Aorta (tissue), 5 donors: ENCODE measurements at regions not wholly inside any gene's neighbourhood (a gene's known extent, or its start where the extent isn't known, plus 50 kb on each side); places are given as distances from the start of the nearest gene placed in this dataset.

ENCODE experiments used
- ATAC-seq: fragments of 200-7000 bp; cut with Tn5 transposase; one replicate; pipeline ENCODE4 v1.9.1; 2022; ENCODE audit warnings: moderate library complexity; ENCODE audit not compliant: low FRiP score
- DNase-seq, 2 donors: peaks; one replicate each; pipeline ENCODE4 v3.0.0-alpha.2; 2020
- H3K27ac ChIP-seq, 2 donors: one replicate each; pipeline ENCODE4 v1.5.1; 2013; ENCODE audit warnings: low read length in 2 of 2, mild to moderate bottlenecking in 2 of 2, moderate library complexity in 2 of 2, control low read depth in 1 of 2, inconsistent platforms in 1 of 2, low read depth in 1 of 2
- H3K27me3 ChIP-seq, 2 donors: one replicate each; pipeline ENCODE4 v1.6.1; 2013; ENCODE audit warnings: control low read depth in 1 of 2, low read length in 1 of 2, mild to moderate bottlenecking in 1 of 2, moderate library complexity in 1 of 2; ENCODE audit not compliant: insufficient read depth in 2 of 2, control insufficient read depth in 1 of 2
- H3K36me3 ChIP-seq, 2 donors: one replicate each; pipeline ENCODE4 v1.6.1; 2013; ENCODE audit warnings: control low read depth in 1 of 2, low read length in 1 of 2, mild to moderate bottlenecking in 1 of 2; ENCODE audit not compliant: insufficient read depth in 2 of 2, control insufficient read depth in 1 of 2
- H3K4me1 ChIP-seq, 2 donors: one replicate each; pipeline ENCODE4 v1.6.1; 2013; ENCODE audit warnings: low read length in 2 of 2, control low read depth in 1 of 2, mild to moderate bottlenecking in 1 of 2, moderate library complexity in 1 of 2; ENCODE audit not compliant: insufficient read depth in 2 of 2, control insufficient read depth in 1 of 2
- H3K4me3 ChIP-seq, 2 donors: one replicate each; pipeline ENCODE4 v1.5.1; 2013; ENCODE audit warnings: low read length in 2 of 2, control low read depth in 1 of 2, mild to moderate bottlenecking in 1 of 2
- H3K9me3 ChIP-seq: one replicate; pipeline ENCODE4 v1.6.1; 2013; ENCODE audit warnings: mild to moderate bottlenecking, low read length; ENCODE audit not compliant: control insufficient read depth
- WGBS, 2 donors: extraction: QIAGEN DNeasy Blood & Tissue Kit; methylation state at CpG; one replicate each; pipeline ENCODE4 v1.1.7; 2013; 5-methylcytosine and 5-hydroxymethylcytosine counted together
- intact Hi-C, 2 donors: fragments of 100-400 bp; cut with DNase I; formaldehyde crosslinking; loops; one replicate each; pipeline versions ENCODE4 v1.14.2 to v1.15.0; 2022
- donor health status: healthy with polysubstance abuse.
- donor health status: Bipolar disorder and iron deficiency.
- donor health status: DM: no; HTN: no; CAD: no.
- donor health status: DM: no; HTN: no; CAD: no.
- donor health status: DM: yes; HTN: yes; CAD: no.

- ATAC-seq, result no peak
- Histone ChIP-seq H3K27ac (no peak overlapping the region), H3K4me1 (no peaks in the 10 kb centered on the region), H3K9me3 (no peaks in the 10 kb centered on the region), H3K36me3 (no peaks in the 10 kb centered on the region), H3K4me3 (no peak overlapping the region), H3K27me3 (no peaks in the 10 kb centered on the region)
- WGBS, 2 donors, result 94 to 95% methylated on average over 1 of the region's 1 CpG
- DNase-seq, result no peak
- intact Hi-C loops, result no loop called here
Observed at GRCh38 chr3:76715426-76715825, 324.5 kb upstream of the ROBO2 start.

GRCh38 chr3:76723366-76723765 lies 316.5 kb upstream of the ROBO2 start:
- H3K4me1 ChIP-seq, result no peaks in the 10 kb centered on the region
- WGBS, 2 donors, result 88 to 95% methylated on average over 2 of the region's 2 CpGs
- ATAC-seq (no peak), DNase-seq (no peak)
- H3K4me3 ChIP-seq, result no peak overlapping the region
- no peak overlapping the region for H3K27ac ChIP-seq
- intact Hi-C loops, result no loop called here
- no peaks in the 10 kb centered on the region for H3K27me3 ChIP-seq
- no peaks in the 10 kb centered on the region for H3K9me3 ChIP-seq
- H3K36me3 ChIP-seq, result no peaks in the 10 kb centered on the region

GRCh38 chr3:76724075-76724474 lies 315.8 kb upstream of the ROBO2 start:
- Histone ChIP-seq H3K27ac (no peak overlapping the region), H3K27me3 (no peaks in the 10 kb centered on the region), H3K4me1 (no peaks in the 10 kb centered on the region), H3K4me3 (no peak overlapping the region), H3K9me3 (no peaks in the 10 kb centered on the region), H3K36me3 (no peaks in the 10 kb centered on the region)
- ATAC-seq (no peak), DNase-seq (no peak)
- intact Hi-C loops, result no loop called here
- WGBS, 2 donors, result 92 to 96% methylated on average over 1 of the region's 1 CpG

- H3K9me3 ChIP-seq, result no peaks in the 10 kb centered on the region
- no peaks in the 10 kb centered on the region for H3K27me3 ChIP-seq
- H3K27ac ChIP-seq, result no peak overlapping the region
- intact Hi-C loops, result no loop called here
- H3K4me1 ChIP-seq, result no peaks in the 10 kb centered on the region
- ATAC-seq, result no peak
- DNase-seq, result no peak
- no peaks in the 10 kb centered on the region for H3K36me3 ChIP-seq
- 44 to 46% methylated on average over 4 of the region's 4 CpGs for WGBS, 2 donors
- no peak overlapping the region for H3K4me3 ChIP-seq
Observed at GRCh38 chr3:76724706-76725105, 315.2 kb upstream of the ROBO2 start.

GRCh38 chr3:76726034-76726433 lies 313.9 kb upstream of the ROBO2 start:
- Histone ChIP-seq H3K9me3 (no peaks in the 10 kb centered on the region), H3K4me3 (no peak overlapping the region), H3K27ac (no peak overlapping the region), H3K36me3 (no peaks in the 10 kb centered on the region), H3K27me3 (no peaks in the 10 kb centered on the region), H3K4me1 (no peaks in the 10 kb centered on the region)
- ATAC-seq (no peak), DNase-seq (no peak)
- intact Hi-C loops, result no loop called here
- 94 to 97% methylated on average over 5 of the region's 5 CpGs for WGBS, 2 donors

- no peak for ATAC-seq
- DNase-seq, result no peak
- Histone ChIP-seq H3K36me3 (no peaks in the 10 kb centered on the region), H3K9me3 (no peaks in the 10 kb centered on the region), H3K27ac (no peak overlapping the region), H3K4me3 (no peak overlapping the region), H3K27me3 (no peaks in the 10 kb centered on the region), H3K4me1 (no peaks in the 10 kb centered on the region)
- intact Hi-C loops, result no loop called here
- WGBS, 2 donors, result 72 to 81% methylated on average over 4 of the region's 4 CpGs
Observed at GRCh38 chr3:76728426-76728825, 311.5 kb upstream of the ROBO2 start.

GRCh38 chr3:76731471-76731870 lies 308.4 kb upstream of the ROBO2 start:
- ATAC-seq (no peak), DNase-seq (no peak)
- Histone ChIP-seq H3K9me3 (no peaks in the 10 kb centered on the region), H3K27me3 (no peaks in the 10 kb centered on the region), H3K4me1 (no peaks in the 10 kb centered on the region), H3K36me3 (no peaks in the 10 kb centered on the region), H3K4me3 (no peak overlapping the region), H3K27ac (no peak overlapping the region)
- intact Hi-C loops, result no loop called here
- 88 to 92% methylated on average over 1 of the region's 1 CpG for WGBS, 2 donors

- ATAC-seq (no peak), DNase-seq (no peak)
- no peaks in the 10 kb centered on the region for H3K9me3 ChIP-seq
- 94 to 95% methylated on average over 1 of the region's 1 CpG for WGBS, 2 donors
- intact Hi-C loops, result no loop called here
- no peaks in the 10 kb centered on the region for H3K36me3 ChIP-seq
- no peak overlapping the region for H3K4me3 ChIP-seq
- H3K27me3 ChIP-seq, result no peaks in the 10 kb centered on the region
- no peaks in the 10 kb centered on the region for H3K4me1 ChIP-seq
- no peak overlapping the region for H3K27ac ChIP-seq
Observed at GRCh38 chr3:76733073-76733759, 306.7 kb upstream of the ROBO2 start.

GRCh38 chr3:76735152-76735551 lies 304.7 kb upstream of the ROBO2 start:
- intact Hi-C loops, result no loop called here
- Histone ChIP-seq H3K4me3 (no peak overlapping the region), H3K4me1 (no peaks in the 10 kb centered on the region), H3K9me3 (no peaks in the 10 kb centered on the region), H3K27me3 (no peaks in the 10 kb centered on the region), H3K27ac (no peak overlapping the region), H3K36me3 (no peaks in the 10 kb centered on the region)
- DNase-seq (no peak), ATAC-seq (no peak)
- WGBS, 2 donors, result 3 to 9% methylated on average over 3 of the region's 3 CpGs
